Neural progenitor cell (in vitro differentiated cells): ENCODE measurements at regions not wholly inside any gene's neighbourhood (a gene's known extent, or its start where the extent isn't known, plus 50 kb on each side); places are given as distances from the start of the nearest gene placed in this dataset.

ENCODE experiments used
- CTCF ChIP-seq: fragments of 200-600 bp; sonication (generic); IDR thresholded peaks from 2 replicates; pipeline ENCODE4 v1.5.1; 2017; ENCODE audit warnings: antibody characterized with exemption, mild to moderate bottlenecking
- EZH2phosphoT487 ChIP-seq: fragments of 200-600 bp; sonication (generic); IDR thresholded peaks from 2 replicates; pipeline ENCODE4 v1.6.1; 2017; ENCODE audit warnings: antibody characterized with exemption

DNA sequence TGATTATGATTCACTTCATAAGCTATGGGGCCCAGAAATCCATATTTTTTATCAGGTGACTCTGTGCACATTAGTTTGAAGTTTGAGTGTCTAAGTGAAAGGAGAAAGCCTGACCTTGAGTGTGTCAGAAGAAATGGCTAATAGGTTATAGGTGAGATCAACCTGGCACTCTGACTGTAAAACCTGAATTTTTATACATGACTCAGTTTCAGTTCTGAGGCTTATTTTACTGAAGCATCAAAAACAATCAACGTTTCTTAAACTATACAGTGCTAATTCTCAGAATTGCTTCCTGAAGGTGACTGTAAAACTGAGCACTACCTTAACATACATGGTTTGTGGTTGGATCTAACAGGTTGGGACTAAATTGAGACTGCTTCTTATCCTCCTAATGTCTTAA lies 159.4 kb upstream of the AHR start:
- TF ChIP-seq CTCF, result no peak
- TF ChIP-seq EZH2phosphoT487, result no peak
